GM12872 (cell line): ENCODE measurements at regions not wholly inside any gene's neighbourhood (a gene's known extent, or its start where the extent isn't known, plus 50 kb on each side); places are given as distances from the start of the nearest gene placed in this dataset.

Experiments used
- CTCF ChIP-seq: IDR thresholded peaks from 3 replicates; pipeline ENCODE4 v1.5.1; 2011; ENCODE audit warnings: low read depth, mild to moderate bottlenecking, low read length, moderate library complexity; ENCODE audit not compliant: insufficient read depth

- no peak for TF ChIP-seq CTCF
These were observed 605.1 kb upstream of the DAB2 start for GRCh38 chr5:40029711-40030495.

- no peak for TF ChIP-seq CTCF
These were observed 602.6 kb upstream of the DAB2 start for GRCh38 chr5:40027400-40027799.

- TF ChIP-seq CTCF: no peak
These were observed 600.8 kb upstream of the DAB2 start for GRCh38 chr5:40025586-40025985.

GRCh38 chr5:40022057-40022456, 597.3 kb upstream of the DAB2 start:
- no peak for TF ChIP-seq CTCF

GRCh38 chr5:40021007-40021406, 596.2 kb upstream of the DAB2 start:
- no peak for TF ChIP-seq CTCF

- no peak for TF ChIP-seq CTCF
These were observed 593.1 kb upstream of the DAB2 start for GRCh38 chr5:40017918-40018317.

GRCh38 chr5:40017135-40017534, 592.4 kb upstream of the DAB2 start:
- no peak for TF ChIP-seq CTCF
